Stimulated activated CD8-positive, alpha-beta memory T cell treated with anti-CD3 and anti-CD28 coated beads, Interleukin-12 subunit alpha, Interleukin-12 subunit beta, amount 100 ng/mL, for 1 hour (primary cell): ENCODE measurements at regions not wholly inside any gene's neighbourhood (a gene's known extent, or its start where the extent isn't known, plus 50 kb on each side); places are given as distances from the start of the nearest gene placed in this dataset.

Experiments used
- DNase-seq: peaks from one replicate; pipeline ENCODE4 v3.0.0-alpha.2; 2020; ENCODE audit warnings: low read depth

GRCh38 chr11:45436966-45437365 is 150.8 kb upstream of the SYT13 start:
- DNase-seq: no peak

GRCh38 chr11:45436118-45436517 is 150.0 kb upstream of the SYT13 start:
- no peak for DNase-seq

- no peak for DNase-seq
Measured at GRCh38 chr11:45435706-45436105, 149.6 kb upstream of the SYT13 start.

GRCh38 chr11:45432910-45433309 is 146.8 kb upstream of the SYT13 start:
- no peak for DNase-seq

- no peak for DNase-seq
Measured at GRCh38 chr11:45432100-45432499, 146.0 kb upstream of the SYT13 start.

- DNase-seq: no peak
Measured at GRCh38 chr11:45431046-45432018, 145.2 kb upstream of the SYT13 start.

- no peak for DNase-seq
Measured at GRCh38 chr11:45430361-45430760, 144.2 kb upstream of the SYT13 start.

- DNase-seq: no peak
Measured at GRCh38 chr11:45429719-45430118, 143.6 kb upstream of the SYT13 start.

- DNase-seq: no peak
Measured at GRCh38 chr11:45428541-45429230, 142.5 kb upstream of the SYT13 start.

- DNase-seq: no peak
Measured at GRCh38 chr11:45428116-45428515, 142.0 kb upstream of the SYT13 start.

GRCh38 chr11:45424411-45425180 is 138.5 kb upstream of the SYT13 start:
- no peak for DNase-seq

- DNase-seq: no peak
Measured at GRCh38 chr11:45423475-45424120, 137.5 kb upstream of the SYT13 start.

GRCh38 chr11:45423036-45423435 is 136.9 kb upstream of the SYT13 start:
- DNase-seq: no peak

- no peak for DNase-seq
Measured at GRCh38 chr11:45414088-45414487, 127.9 kb upstream of the SYT13 start.

- no peak for DNase-seq
Measured at GRCh38 chr11:45413156-45413858, 127.2 kb upstream of the SYT13 start.

GRCh38 chr11:45412521-45412920 is 126.4 kb upstream of the SYT13 start:
- DNase-seq: no peak

GRCh38 chr11:45412051-45412471 is 125.9 kb upstream of the SYT13 start:
- no peak for DNase-seq

GRCh38 chr11:45411228-45411946 is 125.2 kb upstream of the SYT13 start:
- no peak for DNase-seq

GRCh38 chr11:45410391-45411227 is 124.5 kb upstream of the SYT13 start:
- no peak for DNase-seq

- no peak for DNase-seq
Measured at GRCh38 chr11:45409587-45409986, 123.4 kb upstream of the SYT13 start.
